ENCODE measurements at regions not wholly inside any gene's neighbourhood (a gene's known extent, or its start where the extent isn't known, plus 50 kb on each side); places are given as distances from the start of the nearest gene placed in this dataset.

DNA sequence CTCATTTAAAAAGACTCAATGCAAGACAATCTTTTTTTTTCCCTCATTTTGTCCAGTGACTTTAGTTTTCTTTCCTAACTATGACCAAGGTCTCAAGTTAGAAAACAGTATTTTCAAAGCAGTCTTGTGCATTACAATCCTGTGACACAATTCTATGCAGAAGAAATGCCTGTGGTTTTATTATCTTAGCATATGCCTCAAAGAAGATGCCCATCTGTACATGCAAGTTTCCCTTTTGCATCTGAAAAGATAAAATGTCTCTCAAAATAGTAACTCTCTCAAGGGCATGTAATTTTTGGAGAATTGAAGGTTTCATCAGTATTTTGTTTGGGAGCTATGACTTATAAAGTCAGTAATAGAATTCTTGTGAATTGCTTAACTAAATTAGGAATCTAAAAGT, 292.0 kb upstream of the SUCLG2 start:
- TF ChIP-seq, protein P1, sequence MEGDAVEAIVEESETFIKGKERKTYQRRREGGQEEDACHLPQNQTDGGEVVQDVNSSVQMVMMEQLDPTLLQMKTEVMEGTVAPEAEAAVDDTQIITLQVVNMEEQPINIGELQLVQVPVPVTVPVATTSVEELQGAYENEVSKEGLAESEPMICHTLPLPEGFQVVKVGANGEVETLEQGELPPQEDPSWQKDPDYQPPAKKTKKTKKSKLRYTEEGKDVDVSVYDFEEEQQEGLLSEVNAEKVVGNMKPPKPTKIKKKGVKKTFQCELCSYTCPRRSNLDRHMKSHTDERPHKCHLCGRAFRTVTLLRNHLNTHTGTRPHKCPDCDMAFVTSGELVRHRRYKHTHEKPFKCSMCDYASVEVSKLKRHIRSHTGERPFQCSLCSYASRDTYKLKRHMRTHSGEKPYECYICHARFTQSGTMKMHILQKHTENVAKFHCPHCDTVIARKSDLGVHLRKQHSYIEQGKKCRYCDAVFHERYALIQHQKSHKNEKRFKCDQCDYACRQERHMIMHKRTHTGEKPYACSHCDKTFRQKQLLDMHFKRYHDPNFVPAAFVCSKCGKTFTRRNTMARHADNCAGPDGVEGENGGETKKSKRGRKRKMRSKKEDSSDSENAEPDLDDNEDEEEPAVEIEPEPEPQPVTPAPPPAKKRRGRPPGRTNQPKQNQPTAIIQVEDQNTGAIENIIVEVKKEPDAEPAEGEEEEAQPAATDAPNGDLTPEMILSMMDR (IDR thresholded peaks at IDR 0.05): no peak
- TF ChIP-seq POLR2A (IDR thresholded peaks at IDR 0.05): no peak
- no peak for TF ChIP-seq EP300 (IDR thresholded peaks at IDR 0.05)

Measured in tibial nerve (tissue), 4 donors.